DMS53 treated with DMSO at 0.1 percent for 48 hours (cell line): ENCODE measurements at regions not wholly inside any gene's neighbourhood (a gene's known extent, or its start where the extent isn't known, plus 50 kb on each side); places are given as distances from the start of the nearest gene placed in this dataset.

Experiments used
- DNase-seq: peaks from one replicate; lab custom pipeline; 2025; ENCODE audit not compliant: unreplicated experiment; lab: John Stamatoyannopoulos, UW

DNA sequence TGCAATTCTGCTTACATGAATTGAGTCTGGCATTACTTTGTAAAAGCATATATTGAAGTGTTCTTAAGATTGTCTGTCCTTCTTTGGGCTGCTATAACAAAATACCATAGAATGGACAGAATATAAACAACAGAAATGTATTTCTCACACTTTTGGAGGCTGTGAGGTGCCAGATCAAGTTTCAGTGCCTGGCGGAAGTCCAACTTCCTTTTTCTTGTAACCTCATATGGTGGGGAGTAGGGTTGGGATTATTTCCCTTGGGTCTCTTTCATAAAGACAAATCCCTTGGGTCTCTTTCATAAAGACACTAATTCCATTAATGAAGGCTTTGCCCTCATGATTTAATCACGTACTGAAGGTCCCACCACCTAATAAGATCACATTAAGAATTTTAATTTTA, 199.3 kb upstream of the GRID2 start:
- DNase-seq: no peak

DNA sequence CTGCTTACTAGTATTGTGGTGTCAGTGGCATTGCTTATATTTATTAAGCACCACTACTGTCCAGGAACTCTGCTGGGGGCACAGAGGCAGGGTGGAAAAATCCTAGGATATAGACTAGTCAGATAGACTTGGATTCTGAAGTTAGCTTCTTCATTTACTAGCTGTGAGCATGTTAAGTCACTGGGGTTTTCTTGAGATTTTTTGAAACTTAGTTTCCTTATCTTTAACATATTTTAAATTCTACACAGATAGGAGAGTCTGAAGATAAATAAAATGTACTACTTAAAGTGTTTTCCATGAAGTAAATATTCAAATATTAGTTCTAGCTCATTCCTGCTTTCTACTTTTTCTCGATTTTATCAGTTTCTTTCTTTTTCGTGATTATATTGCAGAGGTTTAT, 196.9 kb upstream of the GRID2 start:
- no peak for DNase-seq

DNA sequence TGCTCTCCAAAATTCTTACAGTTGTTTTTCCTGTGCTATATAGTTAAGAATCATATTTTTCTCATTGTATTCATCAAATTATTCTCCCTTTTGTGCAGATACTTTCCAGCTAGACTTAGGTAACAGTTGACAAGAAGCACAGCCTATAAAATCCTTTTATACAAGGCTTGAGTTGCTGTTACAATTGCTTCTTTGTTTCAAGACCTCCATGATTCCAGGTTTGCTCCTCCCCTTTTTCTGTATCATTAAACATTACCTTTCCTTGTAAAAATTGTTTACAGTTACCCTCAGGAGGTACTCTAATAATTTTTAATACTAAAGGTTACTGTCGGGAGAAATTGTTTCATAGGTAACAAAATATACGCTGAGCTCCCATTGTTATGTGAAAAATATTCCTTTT, 192.3 kb upstream of the GRID2 start:
- no peak for DNase-seq

DNA sequence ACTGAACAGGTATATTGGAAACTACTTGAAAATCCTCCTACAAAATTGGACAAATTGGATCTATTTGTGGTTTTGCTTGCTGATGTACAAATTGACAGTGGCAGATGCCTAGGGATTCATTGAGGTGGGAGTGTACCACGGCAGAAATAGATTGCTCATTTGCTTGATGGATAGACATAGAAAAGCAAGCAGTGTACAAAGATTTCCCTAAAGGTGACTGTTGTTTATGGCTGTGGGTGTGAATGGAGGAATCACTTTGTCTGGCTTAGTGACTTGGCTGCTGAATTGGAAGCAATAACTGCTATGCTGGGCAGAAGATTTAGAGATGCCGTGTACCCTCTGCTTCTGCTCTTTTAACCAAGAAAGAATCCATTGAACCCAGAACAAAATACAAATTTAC, 191.0 kb upstream of the GRID2 start:
- no peak for DNase-seq

DNA sequence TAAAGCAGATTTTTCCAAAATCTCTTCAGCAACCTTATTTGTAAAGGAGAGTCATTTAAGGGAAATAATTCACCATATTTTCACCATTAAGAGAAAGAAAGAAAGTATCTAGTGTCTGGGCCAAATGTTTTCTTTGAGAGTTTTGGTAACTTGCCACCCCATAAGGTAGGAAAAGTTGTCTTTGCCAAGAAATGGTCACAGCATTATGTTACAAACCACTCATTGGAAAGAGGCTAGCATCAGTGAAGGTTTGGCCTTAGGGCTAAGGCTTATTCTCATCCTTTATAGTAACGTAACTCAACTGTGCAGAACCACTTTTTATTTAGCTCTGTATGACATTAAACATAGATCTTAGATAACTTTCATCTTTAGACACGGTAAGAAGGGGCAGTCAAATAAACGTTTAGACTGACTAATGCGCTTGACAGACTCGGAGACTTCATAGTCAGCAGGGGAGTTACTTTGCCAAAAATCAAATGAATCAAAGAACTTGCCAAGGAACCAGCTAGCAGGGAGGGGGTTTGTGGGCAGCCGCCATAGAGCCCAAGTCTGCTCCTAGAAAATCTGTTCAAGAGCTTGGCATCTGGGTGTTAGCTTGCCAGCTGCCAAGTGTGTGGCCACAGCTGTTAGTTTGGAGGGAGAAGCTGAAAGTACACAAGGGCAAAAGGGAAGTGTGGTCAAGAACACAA, 182.8 kb upstream of the GRID2 start:
- DNase-seq: no peak

DNA sequence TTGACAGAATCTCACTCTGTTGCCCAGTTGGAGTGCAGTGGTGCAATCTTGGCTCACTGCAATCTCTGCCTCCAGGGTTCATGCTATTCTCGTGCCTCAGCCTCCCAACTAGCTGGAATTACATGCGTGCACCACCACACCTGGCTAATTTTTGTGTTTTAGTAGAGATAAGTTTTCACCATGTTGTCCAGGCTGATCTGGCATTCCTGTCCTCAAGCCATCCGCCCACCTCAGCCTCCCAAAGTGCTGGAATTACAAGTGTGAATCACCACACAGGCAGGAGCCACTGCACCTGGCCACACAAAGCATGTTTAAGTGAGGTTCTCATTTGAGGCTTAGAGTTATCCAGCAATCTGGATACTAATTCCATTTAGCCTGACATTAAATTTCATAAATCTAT, 180.9 kb upstream of the GRID2 start:
- DNase-seq: no peak

DNA sequence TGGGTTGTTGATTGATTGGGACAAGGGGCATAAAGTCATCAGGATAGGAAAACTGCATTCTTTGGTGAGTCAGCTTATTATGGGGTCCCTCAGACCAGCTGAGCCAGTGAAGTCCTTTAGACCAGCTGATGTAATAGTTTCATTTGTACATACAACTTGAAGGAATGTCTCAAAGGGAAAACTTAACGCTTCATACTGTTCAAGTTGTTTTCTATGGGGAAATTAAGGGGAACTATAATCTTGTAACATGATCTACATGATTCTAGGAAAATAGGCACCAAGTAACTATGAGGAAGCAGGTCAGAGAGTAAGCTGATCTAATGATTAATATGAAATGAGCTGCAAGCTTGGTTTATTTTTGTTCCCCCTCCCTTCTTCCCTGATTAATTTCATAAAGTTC, 175.1 kb upstream of the GRID2 start:
- no peak for DNase-seq

DNA sequence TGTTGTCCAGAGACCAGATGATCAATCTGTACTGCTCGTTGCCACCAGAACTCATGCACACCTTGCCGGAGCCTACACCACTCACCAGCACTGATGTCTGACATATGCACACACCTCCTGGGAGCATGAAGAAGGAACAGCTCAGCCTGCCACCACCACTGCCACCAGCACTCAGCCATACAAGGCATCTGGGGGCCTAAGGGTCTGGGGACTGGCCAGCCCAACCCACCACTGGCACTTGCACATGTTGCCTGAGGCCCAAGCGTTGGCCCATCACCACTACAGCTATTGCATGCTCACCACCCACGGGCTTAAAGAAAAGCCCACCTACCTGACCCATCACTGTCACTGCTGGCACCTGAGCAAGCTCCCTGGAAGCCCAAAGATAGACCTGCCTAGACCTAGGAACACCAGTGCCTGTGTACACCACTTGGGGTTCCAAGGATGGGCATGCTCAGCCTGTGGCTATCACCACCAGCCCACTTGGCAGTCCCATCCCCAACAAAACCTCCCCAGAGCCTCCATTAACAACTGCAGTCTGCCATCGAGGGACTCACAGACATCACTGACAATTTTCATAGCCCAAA, 174.3 kb upstream of the GRID2 start:
- no peak for DNase-seq

DNA sequence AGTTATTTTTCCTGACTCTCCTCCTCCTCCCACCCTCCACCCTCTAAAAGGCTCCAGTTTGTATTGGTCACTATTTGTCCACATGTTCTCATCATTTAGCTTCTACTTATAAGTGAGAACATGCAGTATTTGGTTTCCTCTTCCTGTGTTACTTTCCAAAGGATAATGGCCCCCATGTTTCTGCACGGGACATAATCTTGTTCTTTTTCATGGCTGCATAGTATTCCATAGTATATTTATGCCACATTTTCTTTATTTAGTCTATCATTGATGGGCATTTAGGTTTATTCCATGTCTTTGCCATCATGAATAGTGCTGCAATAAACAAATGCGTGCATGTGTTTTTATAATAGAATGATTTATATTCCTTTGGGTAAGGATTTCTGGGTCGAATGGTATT, 167.3 kb upstream of the GRID2 start:
- DNase-seq: no peak

DNA sequence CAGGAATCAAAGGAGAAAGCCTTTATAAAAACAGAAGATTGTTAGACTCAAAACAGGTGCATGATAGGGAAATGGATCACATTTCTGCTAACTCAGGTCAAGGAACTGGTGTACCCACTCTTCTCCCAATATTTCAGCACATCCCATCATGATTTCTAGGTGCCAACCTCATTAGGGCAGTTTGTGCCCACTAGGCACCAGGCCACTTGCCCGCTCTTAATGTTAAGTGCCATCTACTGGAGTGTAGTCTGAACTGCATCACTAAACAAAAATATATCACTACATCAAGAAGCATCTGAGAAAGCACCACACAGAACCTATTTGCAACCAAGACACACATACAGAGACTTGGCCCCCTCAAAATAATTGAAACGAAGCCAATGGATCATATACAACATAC, 140.4 kb upstream of the GRID2 start:
- DNase-seq: no peak

DNA sequence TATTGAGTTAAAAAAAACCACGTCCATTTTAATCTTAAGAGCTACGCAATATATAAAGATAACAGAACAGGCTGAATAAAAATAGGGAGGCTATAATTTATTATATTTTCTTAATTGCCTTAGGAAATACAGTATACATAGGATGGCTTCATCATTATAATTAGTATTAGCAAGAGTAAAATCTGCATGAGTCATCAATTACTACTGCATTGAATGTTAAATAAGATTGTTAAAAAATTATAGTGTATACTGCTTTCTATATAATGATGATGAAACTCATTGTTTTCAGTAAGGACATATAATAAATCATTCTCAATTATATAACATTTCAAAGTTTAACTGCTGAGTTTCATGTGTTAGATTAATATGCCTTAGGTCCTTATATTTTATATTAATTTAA, 133.4 kb upstream of the GRID2 start:
- no peak for DNase-seq

DNA sequence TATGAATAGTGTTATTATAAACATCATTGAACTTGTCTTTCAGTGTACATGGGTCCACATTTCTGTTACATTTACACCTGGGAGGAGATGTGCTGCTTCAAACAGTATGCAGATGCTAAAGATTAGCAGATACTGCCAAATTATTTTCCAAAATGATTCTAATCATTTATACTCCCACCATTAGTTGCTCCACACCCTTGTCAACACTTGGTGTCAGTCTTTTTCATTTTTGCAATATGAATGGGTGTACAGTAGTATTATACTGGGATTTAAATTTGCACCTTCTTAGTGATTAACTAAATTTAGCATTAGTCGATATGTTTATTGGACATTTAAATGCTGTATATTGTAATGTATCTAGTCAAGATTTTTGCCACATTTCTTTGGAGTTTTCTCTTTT, 131.6 kb upstream of the GRID2 start:
- no peak for DNase-seq

DNA sequence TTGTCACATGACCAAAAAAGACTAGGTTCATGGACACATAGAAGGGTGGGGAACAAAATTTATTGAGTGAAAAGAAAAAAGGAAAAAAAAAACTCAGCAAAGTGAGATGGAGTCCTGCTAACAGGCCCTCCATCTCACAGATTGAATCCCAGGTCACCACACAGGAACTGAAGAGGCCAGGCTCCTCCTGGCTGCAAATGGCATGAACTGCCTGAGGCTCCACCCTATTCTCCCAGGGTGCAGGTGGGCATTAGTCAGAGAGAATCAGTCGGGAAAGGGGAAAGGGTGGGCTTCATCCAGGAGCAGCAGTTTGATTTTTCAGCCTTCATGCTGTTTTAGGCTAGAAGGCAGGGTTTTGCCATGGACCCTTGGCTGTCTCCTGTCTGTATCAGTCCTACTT, 128.5 kb upstream of the GRID2 start:
- no peak for DNase-seq

DNA sequence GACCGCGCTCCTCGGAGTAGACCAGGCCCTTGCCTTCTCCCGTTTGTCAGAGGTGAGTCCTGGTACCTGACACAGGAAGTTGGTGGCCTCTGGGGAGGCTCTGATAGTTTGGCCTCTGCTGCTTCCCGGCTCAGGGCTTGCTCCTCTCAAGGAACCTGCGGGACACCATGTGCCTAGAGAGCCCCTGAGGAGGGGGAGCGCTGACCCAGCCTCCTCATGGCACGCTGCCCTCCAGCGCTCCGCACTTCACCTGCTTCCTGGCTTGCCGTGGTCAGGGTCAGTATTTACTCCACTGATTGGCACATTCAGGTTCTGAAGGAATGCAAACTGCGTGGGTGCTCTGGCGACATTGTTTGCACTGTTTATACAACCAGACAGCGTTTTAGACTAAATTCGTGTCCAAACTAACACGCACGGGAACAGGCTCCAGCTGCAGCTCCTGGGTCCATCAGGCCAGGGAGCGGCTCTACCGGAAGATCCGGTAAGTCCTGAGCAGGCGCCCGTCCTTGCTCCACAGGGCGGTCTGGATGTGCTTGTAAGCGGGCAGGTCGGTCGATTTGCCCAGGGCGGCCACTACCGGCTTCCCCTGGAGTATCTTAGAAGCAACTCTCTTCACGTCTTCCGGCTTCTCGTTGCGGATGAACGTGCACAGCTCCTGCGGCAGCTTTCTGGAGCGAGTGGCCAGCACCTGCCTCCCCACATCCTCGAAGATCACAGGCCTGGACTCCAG, 121.6 kb upstream of the GRID2 start:
- DNase-seq: no peak

DNA sequence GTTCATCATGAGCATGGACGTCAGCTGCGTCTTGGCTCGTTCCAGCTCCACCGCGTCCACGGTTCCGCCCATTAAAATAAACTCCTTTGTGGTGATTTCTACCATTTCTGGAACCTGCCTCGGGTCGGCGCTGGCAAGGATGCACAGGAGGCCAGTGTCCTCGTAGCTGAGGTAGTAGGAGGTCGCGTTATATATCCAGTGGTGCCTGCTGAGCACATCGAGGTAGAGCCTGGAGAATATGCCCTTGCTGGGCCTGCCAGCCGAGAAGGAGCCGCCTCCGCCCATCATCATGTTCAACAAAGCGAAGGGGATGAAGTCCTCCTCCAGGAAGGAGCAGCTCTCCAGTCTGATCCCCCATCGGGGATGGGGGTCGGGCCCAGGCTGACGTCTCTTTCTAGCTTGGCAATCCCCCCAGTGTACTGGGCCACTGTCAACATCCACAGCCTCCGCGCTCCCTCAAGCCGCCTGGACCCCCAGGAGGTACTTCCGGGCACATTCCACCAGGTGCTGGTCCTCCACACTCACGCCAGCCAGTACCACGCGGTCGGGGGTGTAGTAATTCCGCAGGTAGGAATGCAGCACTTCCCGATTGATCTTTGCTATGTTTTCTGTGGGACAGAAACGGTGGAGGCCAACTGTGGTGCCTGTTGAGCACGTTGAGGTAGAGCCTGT, 120.9 kb upstream of the GRID2 start:
- DNase-seq: no peak

DNA sequence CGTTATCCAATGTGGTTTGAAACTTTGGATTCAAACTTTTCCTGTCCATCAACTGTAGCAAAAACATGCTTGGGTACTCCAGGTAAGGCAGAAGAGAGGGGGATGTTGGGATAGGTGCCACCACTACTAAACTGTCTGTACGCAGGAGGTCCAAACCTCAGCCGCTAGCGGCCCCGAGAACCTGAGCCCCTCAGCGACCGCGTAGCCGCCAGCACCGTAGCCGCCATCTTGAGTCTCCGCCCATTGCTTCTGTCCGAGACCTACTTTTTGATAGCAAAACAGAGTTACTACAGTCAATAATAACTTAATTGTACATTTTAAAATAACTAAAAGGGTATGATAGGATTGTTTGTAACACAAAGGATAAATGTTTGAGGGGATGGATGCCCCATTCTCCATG, 119.9 kb upstream of the GRID2 start:
- no peak for DNase-seq

DNA sequence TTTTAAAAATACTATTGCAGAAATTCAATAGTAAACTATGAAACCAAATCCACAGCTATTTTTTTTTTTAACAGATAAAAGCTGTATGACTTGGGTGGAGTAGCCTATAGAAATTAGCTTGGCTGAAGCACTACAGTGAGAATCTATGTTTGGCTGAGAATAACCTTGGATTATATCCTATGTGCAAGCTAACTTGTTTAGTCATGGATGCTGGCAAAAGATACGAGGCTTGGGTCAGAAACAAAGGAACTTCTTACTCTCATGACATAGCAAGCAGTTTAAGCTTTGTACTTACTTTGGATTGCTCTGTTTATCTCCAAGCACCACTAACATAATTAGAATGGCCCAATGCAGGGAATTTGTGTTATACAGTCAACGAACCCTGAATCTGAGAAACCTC, 119.2 kb upstream of the GRID2 start:
- DNase-seq: no peak

DNA sequence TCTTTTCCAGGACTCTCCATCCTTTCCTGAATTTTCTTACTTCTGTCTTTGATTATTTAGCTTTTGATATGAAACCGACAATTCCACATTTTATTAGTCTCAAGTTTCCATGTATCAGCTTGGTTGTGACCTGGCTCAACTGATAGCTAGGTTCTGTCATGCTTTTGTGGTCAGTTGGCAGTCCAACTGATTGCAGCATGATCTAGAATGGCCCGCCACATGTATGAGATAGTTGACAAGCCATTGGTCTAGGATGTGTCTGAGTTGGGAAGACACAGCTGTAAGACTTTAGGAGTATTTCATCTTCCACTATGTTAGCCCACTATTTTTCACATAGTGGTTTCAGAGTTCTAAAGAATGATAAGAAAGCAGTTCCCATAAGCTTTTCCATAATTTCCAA, 117.5 kb upstream of the GRID2 start:
- no peak for DNase-seq

DNA sequence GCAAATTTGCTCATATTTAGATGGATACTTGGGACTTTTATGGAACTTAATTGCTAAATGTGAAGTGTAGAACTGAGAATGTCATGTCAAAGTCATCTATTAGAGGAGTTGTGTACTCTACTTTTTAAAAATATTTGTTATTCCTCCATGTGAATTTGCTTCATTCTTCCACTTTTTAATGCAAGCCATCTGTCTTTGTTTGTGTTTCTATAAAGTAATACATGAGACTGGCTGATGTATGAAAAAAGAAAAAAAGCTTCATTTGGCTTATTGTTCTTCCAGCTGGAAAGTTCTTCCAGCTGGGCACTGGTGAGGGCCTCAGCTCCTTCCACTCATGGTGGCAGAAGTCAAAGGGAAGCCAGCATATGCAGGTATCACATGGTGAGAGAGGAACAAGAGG, 114.6 kb upstream of the GRID2 start:
- DNase-seq: no peak

DNA sequence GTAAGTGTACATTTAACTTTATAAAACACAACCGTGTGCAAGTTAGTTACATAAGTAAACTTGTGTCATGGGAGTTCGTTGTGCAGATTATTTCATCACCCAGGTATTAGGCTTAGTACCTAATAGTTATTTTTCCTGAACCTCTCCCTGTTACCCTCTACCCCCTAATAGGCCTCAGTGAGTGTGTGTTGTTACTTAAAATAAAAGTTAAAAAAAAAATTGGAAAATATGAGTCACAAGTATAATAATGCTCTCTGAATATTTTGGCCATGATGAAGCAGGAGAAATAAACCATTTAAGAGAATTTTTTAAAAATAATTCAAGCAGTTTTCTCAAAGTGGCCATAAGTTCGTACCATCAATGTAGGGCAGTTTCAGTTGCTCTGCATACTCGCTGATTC, 105.1 kb upstream of the GRID2 start:
- no peak for DNase-seq

DNA sequence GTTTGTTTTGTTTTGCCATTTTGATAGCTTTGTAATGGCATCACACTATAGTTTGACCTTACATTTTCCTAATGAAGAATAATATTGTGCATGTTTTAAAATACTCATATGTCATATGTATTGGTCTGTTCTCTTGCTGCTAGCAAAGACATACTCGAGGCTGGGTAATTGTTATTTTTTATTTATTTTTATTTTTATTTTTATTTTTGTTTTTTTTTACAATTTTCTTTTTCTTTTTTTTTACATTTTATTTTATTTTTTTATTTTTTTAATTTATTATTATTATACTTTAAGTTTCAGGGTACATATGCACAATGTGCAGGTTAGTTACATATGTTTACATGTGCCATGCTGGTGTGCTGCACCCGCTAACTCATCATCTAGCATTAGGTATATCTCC, 104.6 kb upstream of the GRID2 start:
- no peak for DNase-seq

DNA sequence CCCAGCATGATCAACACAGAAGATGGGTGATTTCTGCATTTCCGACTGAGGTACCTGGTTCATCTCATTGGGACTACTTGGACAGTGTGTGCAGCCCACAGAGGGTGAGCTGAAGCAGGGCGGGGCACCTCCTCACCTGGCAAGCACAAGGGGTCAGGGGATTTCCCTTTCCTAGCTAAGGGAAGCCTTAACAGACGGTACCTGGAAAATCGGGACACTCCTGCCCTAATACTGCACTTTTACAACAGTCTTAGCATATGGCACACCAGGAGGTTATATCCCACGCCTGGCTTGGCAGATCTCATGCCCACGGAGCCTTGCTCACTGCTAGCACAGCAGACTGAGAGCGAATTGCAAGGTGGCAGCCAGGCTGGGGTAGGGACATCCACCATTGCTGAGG, 92.9 kb upstream of the GRID2 start:
- DNase-seq: no peak
